ENCODE measurements at regions not wholly inside any gene's neighbourhood (a gene's known extent, or its start where the extent isn't known, plus 50 kb on each side); places are given as distances from the start of the nearest gene placed in this dataset.
"Not testable (repeated sequence)": the region's sequence is repeated elsewhere in the genome, so short reads cannot be mapped to it uniquely, and the experiment has no call there.

DNA sequence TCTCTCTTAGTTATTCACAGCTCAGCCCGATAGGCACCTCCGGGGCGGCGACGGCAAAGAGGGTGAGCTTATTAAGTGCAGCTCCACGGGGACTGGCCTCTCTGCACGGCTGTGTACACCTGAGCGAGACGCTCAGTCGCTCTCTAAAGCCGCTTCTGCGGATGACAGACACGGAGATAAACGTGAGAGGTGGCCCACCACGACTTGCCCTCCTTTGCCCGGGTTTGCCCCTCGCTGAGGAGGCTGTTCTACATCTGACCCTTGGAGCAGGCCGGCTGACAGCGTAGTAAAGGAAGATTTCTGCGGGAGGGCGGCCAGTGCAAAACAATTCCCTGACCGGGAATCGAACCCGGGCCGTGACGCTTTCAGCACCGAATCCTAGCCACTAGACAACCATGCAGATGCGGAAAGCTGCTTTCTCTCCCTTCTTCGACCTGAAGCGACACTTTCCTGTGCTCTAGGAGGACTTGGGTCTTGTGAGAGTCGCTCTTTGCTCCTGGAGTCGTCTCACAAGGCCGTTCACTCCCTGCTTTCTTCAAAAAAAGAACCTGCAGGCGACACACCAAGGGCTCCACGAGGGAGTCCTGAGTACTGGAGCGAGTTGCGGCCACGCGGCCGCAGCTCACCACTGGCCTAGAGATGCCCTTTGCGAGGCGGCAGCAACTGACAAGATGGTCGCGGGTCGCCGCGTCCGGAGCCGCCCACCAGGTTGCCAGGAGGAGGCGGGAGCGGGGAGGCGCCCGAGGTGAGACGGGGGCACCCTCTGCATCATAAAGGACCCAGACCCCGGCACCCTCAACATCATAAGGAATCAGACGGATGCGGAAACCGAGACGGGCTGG lies 119.9 kb downstream of the PPIAL4A start:
- CTCF ChIA-PET; H3K9me2 ChIP-seq (ENCODE audit: insufficient read depth); H3K27me3 ChIP-seq (ENCODE audit: insufficient read depth, low read depth); H3K4me1 ChIP-seq (replicated peaks; ENCODE audit: insufficient read depth); H4K20me1 ChIP-seq (ENCODE audit: insufficient read depth); H3K27ac ChIP-seq; intact Hi-C loops (cut with micrococcal nuclease; ENCODE audit: unreplicated experiment); BruUV-seq (replicated peaks); H3K9me3 ChIP-seq (ENCODE audit: insufficient read depth, low read depth); POLR2A ChIA-PET (ENCODE audit: unreplicated experiment); H3K36me3 ChIP-seq (ENCODE audit: low read depth); H3F3A ChIP-seq (ENCODE audit: insufficient read depth, low read depth); H3K79me2 ChIP-seq (ENCODE audit: low read depth): not testable (repeated sequence)
- peak in 1 of 2 experiments; percentile 18 for DNase-seq
- Histone ChIP-seq H3K4me2 (peak overlapping the region; percentile 54), H3K4me3 (peak overlapping the region; percentile 48; the same call in 1 of the 2 replicates), H2AFZ (peak overlapping the region; percentile 55; the same call in 1 of the 2 replicates)

- H3K27ac ChIP-seq; H3K4me1 ChIP-seq (replicated peaks; ENCODE audit: insufficient read depth); H4K20me1 ChIP-seq (ENCODE audit: insufficient read depth); H3F3A ChIP-seq (ENCODE audit: insufficient read depth, low read depth); H3K9me2 ChIP-seq (ENCODE audit: insufficient read depth); H3K79me2 ChIP-seq (ENCODE audit: low read depth); DNase-seq; BruUV-seq (replicated peaks); POLR2A ChIA-PET (ENCODE audit: unreplicated experiment); H3K27me3 ChIP-seq (ENCODE audit: insufficient read depth, low read depth); H3K4me3 ChIP-seq; H2AFZ ChIP-seq; intact Hi-C loops (cut with micrococcal nuclease; ENCODE audit: unreplicated experiment); H3K4me2 ChIP-seq; H3K9me3 ChIP-seq (ENCODE audit: insufficient read depth, low read depth); CTCF ChIA-PET; H3K36me3 ChIP-seq (ENCODE audit: low read depth): not testable (repeated sequence)
Observed at GRCh38 chr1:121010141-121010540, 120.6 kb downstream of the PPIAL4A start.

DNA sequence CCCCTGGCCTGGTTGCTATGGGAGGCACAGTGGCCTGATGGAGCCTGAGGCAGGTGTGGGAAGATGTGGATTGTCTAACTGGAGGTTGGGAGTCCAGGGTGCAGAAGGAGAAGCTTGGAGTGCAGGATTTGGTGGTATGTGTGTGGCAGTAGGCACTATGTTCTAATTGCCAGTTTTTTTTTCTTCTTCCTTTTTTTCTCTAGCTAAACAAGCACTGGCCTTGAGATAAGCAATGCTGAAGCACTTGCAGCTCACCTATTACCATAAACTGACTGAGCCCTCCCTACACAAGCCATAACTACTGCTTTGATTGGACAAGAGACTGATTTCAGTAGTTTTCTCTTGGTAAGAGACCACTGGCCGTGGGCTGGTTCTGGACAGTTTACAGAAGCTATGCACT lies 123.6 kb downstream of the PPIAL4A start:
- BruUV-seq (replicated peaks); H3K4me1 ChIP-seq (replicated peaks; ENCODE audit: insufficient read depth); DNase-seq; H3K9me3 ChIP-seq (ENCODE audit: insufficient read depth, low read depth); intact Hi-C loops (cut with micrococcal nuclease; ENCODE audit: unreplicated experiment); H3K36me3 ChIP-seq (ENCODE audit: low read depth); H4K20me1 ChIP-seq (ENCODE audit: insufficient read depth); H3K9me2 ChIP-seq (ENCODE audit: insufficient read depth); H3K4me3 ChIP-seq; H3K27me3 ChIP-seq (ENCODE audit: insufficient read depth, low read depth); H3K27ac ChIP-seq; POLR2A ChIA-PET (ENCODE audit: unreplicated experiment); H3F3A ChIP-seq (ENCODE audit: insufficient read depth, low read depth); CTCF ChIA-PET; H2AFZ ChIP-seq; H3K79me2 ChIP-seq (ENCODE audit: low read depth); H3K4me2 ChIP-seq: not testable (repeated sequence)

DNA sequence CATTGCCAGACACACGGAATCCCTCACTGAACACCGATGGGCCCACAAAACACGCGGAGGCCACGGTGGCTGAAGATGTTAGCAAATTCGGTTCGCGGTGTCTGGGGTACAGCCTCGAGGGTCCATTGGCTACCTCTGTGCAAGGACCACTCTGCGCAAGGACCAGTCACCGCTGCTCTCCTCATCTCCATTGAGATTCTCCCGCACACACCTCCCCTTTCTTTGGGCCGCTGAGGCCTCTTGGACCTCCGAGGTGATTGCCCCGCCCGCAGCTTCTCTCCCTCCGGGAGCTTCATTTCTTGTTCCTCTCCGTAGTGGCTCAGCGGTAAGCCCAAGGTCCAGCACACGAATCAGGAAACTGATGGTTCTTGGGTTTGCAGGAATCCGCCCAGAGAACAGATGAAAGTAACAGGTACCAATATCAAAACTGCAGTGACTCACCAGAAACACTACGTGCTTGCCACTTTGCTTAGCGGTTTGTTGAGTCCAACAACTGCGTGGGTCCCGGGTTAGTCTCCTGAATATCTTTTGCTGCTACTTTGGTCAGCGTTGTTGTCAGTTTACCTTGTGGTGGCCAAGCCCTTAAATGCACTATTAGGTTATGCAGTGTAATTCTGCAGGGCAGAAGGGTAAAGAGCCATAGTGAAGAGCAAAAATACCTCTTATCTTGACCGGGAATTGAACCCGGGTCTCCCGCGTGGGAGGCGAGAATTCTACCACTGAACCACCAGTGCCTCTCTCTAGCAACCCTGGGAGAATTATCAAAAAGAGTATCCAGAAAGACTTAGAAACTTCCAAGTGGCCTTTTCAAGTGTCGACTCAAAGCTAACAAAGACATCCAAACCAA lies 126.8 kb downstream of the PPIAL4A start:
- H3K36me3 ChIP-seq (ENCODE audit: low read depth); H4K20me1 ChIP-seq (ENCODE audit: insufficient read depth); H3K27ac ChIP-seq; H3K9me3 ChIP-seq (ENCODE audit: insufficient read depth, low read depth); H3K79me2 ChIP-seq (ENCODE audit: low read depth); H2AFZ ChIP-seq; POLR2A ChIA-PET (ENCODE audit: unreplicated experiment); H3K27me3 ChIP-seq (ENCODE audit: insufficient read depth, low read depth); H3K9me2 ChIP-seq (ENCODE audit: insufficient read depth); intact Hi-C loops (cut with micrococcal nuclease; ENCODE audit: unreplicated experiment); H3F3A ChIP-seq (ENCODE audit: insufficient read depth, low read depth); CTCF ChIA-PET; H3K4me1 ChIP-seq (replicated peaks; ENCODE audit: insufficient read depth): not testable (repeated sequence)
- BruUV-seq (replicated peaks): TSS peak; percentile 99
- Histone ChIP-seq H3K4me3 (peak overlapping the region; percentile 8; the same call in 1 of the 2 replicates), H3K4me2 (peak overlapping the region; percentile 46)
- peak; percentile 72 to 80 for DNase-seq
